Amniotic stem cell (primary cell): ENCODE measurements at regions not wholly inside any gene's neighbourhood (a gene's known extent, or its start where the extent isn't known, plus 50 kb on each side); places are given as distances from the start of the nearest gene placed in this dataset.
"Not testable (repeated sequence)": the region's sequence is repeated elsewhere in the genome, so short reads cannot be mapped to it uniquely, and the experiment has no call there.

Source experiments
- DNase-seq: peaks from one replicate; lab custom pipeline; 2025; lab: John Stamatoyannopoulos, UW

- no peak for DNase-seq
Observed at GRCh38 chr2:176763851-176764404, 448.7 kb upstream of the HNRNPA3 start.

- DNase-seq: no peak
Observed at GRCh38 chr2:176764921-176765320, 447.7 kb upstream of the HNRNPA3 start.

GRCh38 chr2:176766005-176766404, 446.6 kb upstream of the HNRNPA3 start:
- DNase-seq: no peak

- no peak for DNase-seq
Observed at GRCh38 chr2:176768185-176768584, 444.4 kb upstream of the HNRNPA3 start.

- DNase-seq: no peak
Observed at GRCh38 chr2:176769021-176769420, 443.6 kb upstream of the HNRNPA3 start.

- no peak for DNase-seq
Observed at GRCh38 chr2:176769499-176770370, 442.9 kb upstream of the HNRNPA3 start.

GRCh38 chr2:176772816-176773215, 439.8 kb upstream of the HNRNPA3 start:
- no peak for DNase-seq

GRCh38 chr2:176774766-176775451, 437.7 kb upstream of the HNRNPA3 start:
- DNase-seq: no peak

GRCh38 chr2:176777262-176777661, 435.3 kb upstream of the HNRNPA3 start:
- DNase-seq: no peak

GRCh38 chr2:176779917-176780316, 432.7 kb upstream of the HNRNPA3 start:
- DNase-seq: no peak

- no peak for DNase-seq
Observed at GRCh38 chr2:176780348-176780747, 432.2 kb upstream of the HNRNPA3 start.

- no peak for DNase-seq
Observed at GRCh38 chr2:176781570-176782217, 430.9 kb upstream of the HNRNPA3 start.

- DNase-seq: no peak
Observed at GRCh38 chr2:176784633-176785200, 427.9 kb upstream of the HNRNPA3 start.

- DNase-seq: no peak
Observed at GRCh38 chr2:176789751-176790150, 422.8 kb upstream of the HNRNPA3 start.

- DNase-seq: no peak
Observed at GRCh38 chr2:176790468-176790867, 422.1 kb upstream of the HNRNPA3 start.

- DNase-seq: no peak
Observed at GRCh38 chr2:176793792-176794191, 418.8 kb upstream of the HNRNPA3 start.

- DNase-seq: no peak
Observed at GRCh38 chr2:176794392-176794791, 418.2 kb upstream of the HNRNPA3 start.

GRCh38 chr2:176795823-176796222, 416.8 kb upstream of the HNRNPA3 start:
- no peak for DNase-seq

GRCh38 chr2:176796677-176797076, 415.9 kb upstream of the HNRNPA3 start:
- DNase-seq: not testable (repeated sequence)

- DNase-seq: no peak
Observed at GRCh38 chr2:176804392-176804791, 408.2 kb upstream of the HNRNPA3 start.

- DNase-seq: no peak
Observed at GRCh38 chr2:176805345-176805744, 407.2 kb upstream of the HNRNPA3 start.

GRCh38 chr2:176812246-176812775, 400.3 kb upstream of the HNRNPA3 start:
- DNase-seq: no peak
